ENCODE measurements at regions not wholly inside any gene's neighbourhood (a gene's known extent, or its start where the extent isn't known, plus 50 kb on each side); places are given as distances from the start of the nearest gene placed in this dataset.

GRCh38 chr16:86040496-86040895 is 141.5 kb downstream of the IRF8 start:
- H3K27ac ChIP-seq (ENCODE audit: low read depth, low read length): no peak overlapping the region
- no peaks in the 10 kb centered on the region for H3K9me3 Mint-ChIP-seq (ENCODE audit: unreplicated experiment)
- FAIRE-seq (no peak), DNase-seq (ENCODE audit: low read depth) (no peak)
- H4K20me1 ChIP-seq (ENCODE audit: insufficient read depth, low read length): no peaks in the 10 kb centered on the region
- TF ChIP-seq CTCF (IDR thresholded peaks at IDR 0.05; ENCODE audit: insufficient read depth, low read depth, low read length) (no peak), EZH2 (IDR thresholded peaks at IDR 0.05; ENCODE audit: insufficient read depth, low read length) (no peak)
- no peaks in the 10 kb centered on the region for H3K36me3 ChIP-seq (ENCODE audit: insufficient read depth, low read length)
- H3K4me3 Mint-ChIP-seq (ENCODE audit: unreplicated experiment): no peak overlapping the region
- H3K4me3 ChIP-seq (ENCODE audit: insufficient read depth, low read depth, low read length): no peak overlapping the region
- peaks cover 32% of the 10 kb centered on the region for H3K27me3 ChIP-seq (ENCODE audit: insufficient read depth, low read length)
- peaks cover 2% of the 10 kb centered on the region for H3K36me3 Mint-ChIP-seq (ENCODE audit: low read depth, unreplicated experiment)
- H2AFZ ChIP-seq (ENCODE audit: low read depth, low read length): no peak overlapping the region
- no peak overlapping the region for H3K4me2 ChIP-seq (ENCODE audit: low read length)
- H3K9ac ChIP-seq (ENCODE audit: low read length): no peak overlapping the region
- no peak overlapping the region for H3K27ac Mint-ChIP-seq (ENCODE audit: unreplicated experiment)
- H3K4me1 ChIP-seq (ENCODE audit: insufficient read depth, low read length): no peaks in the 10 kb centered on the region
- H3K4me1 Mint-ChIP-seq (ENCODE audit: low read depth, unreplicated experiment): no peaks in the 10 kb centered on the region
- no peaks in the 10 kb centered on the region for H3K79me2 ChIP-seq (ENCODE audit: insufficient read depth, low read length)
- no peaks in the 10 kb centered on the region for H3K9me3 ChIP-seq (ENCODE audit: insufficient read depth, low read depth, low read length)
- peaks cover 67% of the 10 kb centered on the region for H3K27me3 Mint-ChIP-seq (ENCODE audit: low read depth, unreplicated experiment)

GRCh38 chr16:86041215-86041614 is 142.3 kb downstream of the IRF8 start:
- H3K9me3 Mint-ChIP-seq (ENCODE audit: unreplicated experiment): no peaks in the 10 kb centered on the region
- Histone ChIP-seq H3K4me3 (ENCODE audit: insufficient read depth, low read depth, low read length) (no peak overlapping the region), H4K20me1 (ENCODE audit: insufficient read depth, low read length) (no peaks in the 10 kb centered on the region), H3K4me1 (ENCODE audit: insufficient read depth, low read length) (no peaks in the 10 kb centered on the region), H3K9ac (ENCODE audit: low read length) (no peak overlapping the region), H3K27me3 (ENCODE audit: insufficient read depth, low read length) (peaks cover 32% of the 10 kb centered on the region), H3K27ac (ENCODE audit: low read depth, low read length) (no peak overlapping the region), H3K9me3 (ENCODE audit: insufficient read depth, low read depth, low read length) (no peaks in the 10 kb centered on the region), H3K36me3 (ENCODE audit: insufficient read depth, low read length) (no peaks in the 10 kb centered on the region), H3K79me2 (ENCODE audit: insufficient read depth, low read length) (no peaks in the 10 kb centered on the region), H3K4me2 (ENCODE audit: low read length) (no peak overlapping the region), H2AFZ (ENCODE audit: low read depth, low read length) (no peak overlapping the region)
- peaks cover 2% of the 10 kb centered on the region for H3K36me3 Mint-ChIP-seq (ENCODE audit: low read depth, unreplicated experiment)
- H3K27me3 Mint-ChIP-seq (ENCODE audit: low read depth, unreplicated experiment): peaks cover 72% of the 10 kb centered on the region
- no peak overlapping the region for H3K4me3 Mint-ChIP-seq (ENCODE audit: unreplicated experiment)
- H3K4me1 Mint-ChIP-seq (ENCODE audit: low read depth, unreplicated experiment): no peaks in the 10 kb centered on the region
- TF ChIP-seq EZH2 (IDR thresholded peaks at IDR 0.05; ENCODE audit: insufficient read depth, low read length) (no peak), CTCF (IDR thresholded peaks at IDR 0.05; ENCODE audit: insufficient read depth, low read depth, low read length) (no peak)
- no peak overlapping the region for H3K27ac Mint-ChIP-seq (ENCODE audit: unreplicated experiment)
- DNase-seq (ENCODE audit: low read depth): no peak
- no peak for FAIRE-seq

GRCh38 chr16:86041807-86042206 is 142.8 kb downstream of the IRF8 start:
- Mint-ChIP-seq H3K4me3 (ENCODE audit: unreplicated experiment) (no peak overlapping the region), H3K4me1 (ENCODE audit: low read depth, unreplicated experiment) (no peaks in the 10 kb centered on the region), H3K9me3 (ENCODE audit: unreplicated experiment) (no peaks in the 10 kb centered on the region), H3K27me3 (ENCODE audit: low read depth, unreplicated experiment) (peaks cover 78% of the 10 kb centered on the region), H3K27ac (ENCODE audit: unreplicated experiment) (no peak overlapping the region), H3K36me3 (ENCODE audit: low read depth, unreplicated experiment) (peaks cover 2% of the 10 kb centered on the region)
- no peak overlapping the region for H2AFZ ChIP-seq (ENCODE audit: low read depth, low read length)
- DNase-seq (ENCODE audit: low read depth) (no peak), FAIRE-seq (no peak)
- no peak overlapping the region for H3K27ac ChIP-seq (ENCODE audit: low read depth, low read length)
- no peak overlapping the region for H3K4me2 ChIP-seq (ENCODE audit: low read length)
- no peak overlapping the region for H3K9ac ChIP-seq (ENCODE audit: low read length)
- H3K4me1 ChIP-seq (ENCODE audit: insufficient read depth, low read length): no peaks in the 10 kb centered on the region
- TF ChIP-seq EZH2 (IDR thresholded peaks at IDR 0.05; ENCODE audit: insufficient read depth, low read length): no peak
- no peak for TF ChIP-seq CTCF (IDR thresholded peaks at IDR 0.05; ENCODE audit: insufficient read depth, low read depth, low read length)
- no peaks in the 10 kb centered on the region for H3K36me3 ChIP-seq (ENCODE audit: insufficient read depth, low read length)
- H3K9me3 ChIP-seq (ENCODE audit: insufficient read depth, low read depth, low read length): no peaks in the 10 kb centered on the region
- H3K79me2 ChIP-seq (ENCODE audit: insufficient read depth, low read length): no peaks in the 10 kb centered on the region
- H3K4me3 ChIP-seq (ENCODE audit: insufficient read depth, low read depth, low read length): no peak overlapping the region
- H3K27me3 ChIP-seq (ENCODE audit: insufficient read depth, low read length): peaks cover 34% of the 10 kb centered on the region
- no peaks in the 10 kb centered on the region for H4K20me1 ChIP-seq (ENCODE audit: insufficient read depth, low read length)

Measured in astrocyte (in vitro differentiated cells and primary cell).